ENCODE measurements at regions not wholly inside any gene's neighbourhood (a gene's known extent, or its start where the extent isn't known, plus 50 kb on each side); places are given as distances from the start of the nearest gene placed in this dataset.
"Not testable (repeated sequence)": the region's sequence is repeated elsewhere in the genome, so short reads cannot be mapped to it uniquely, and the experiment has no call there.

- Histone ChIP-seq H3K4me3 (no peak overlapping the region), H3K27ac (no peak overlapping the region), H3K79me2 (ENCODE audit: insufficient read depth) (no peaks in the 10 kb centered on the region), H3K36me3 (ENCODE audit: low read depth) (no peaks in the 10 kb centered on the region), H3K9ac (no peak overlapping the region), H3K9me3 (ENCODE audit: low read depth) (no peaks in the 10 kb centered on the region), H4K20me1 (ENCODE audit: insufficient read depth) (no peaks in the 10 kb centered on the region), H3K9me2 (ENCODE audit: insufficient read depth) (no peaks in the 10 kb centered on the region), H3K4me1 (ENCODE audit: insufficient read depth) (no peaks in the 10 kb centered on the region), H3K27me3 (replicated peaks; ENCODE audit: insufficient read depth) (peaks cover 14% of the 10 kb centered on the region), H3K4me2 (ENCODE audit: unreplicated experiment) (no peak overlapping the region), H2AFZ (no peak overlapping the region), H3F3A (ENCODE audit: insufficient read depth) (no peaks in the 10 kb centered on the region)
- no peak for TF ChIP-seq EZH2phosphoT487 (IDR thresholded peaks at IDR 0.05; ENCODE audit: insufficient read depth, low read depth)
- TF ChIP-seq EZH2 (IDR thresholded peaks at IDR 0.05; ENCODE audit: insufficient read depth, poor library complexity, severe bottlenecking), result no peak
- WGBS, 2 experiments (ENCODE audit: low coverage in 1 of 2, low lambda C conversion rate in 2 of 2, missing lambda C conversion rate in 2 of 2), result 28 to 33% methylated on average over 6 of the region's 6 CpGs
- DNase-seq, result no peak
- in situ Hi-C loops (cut with MboI), result no loop called here
Measured at GRCh38 chr9:38486056-38486615, 61.9 kb upstream of the IGFBPL1 start.

GRCh38 chr9:38484076-38484665 lies 59.9 kb upstream of the IGFBPL1 start:
- H2AFZ ChIP-seq; H3K9me2 ChIP-seq (ENCODE audit: insufficient read depth); H4K20me1 ChIP-seq (ENCODE audit: insufficient read depth); H3K27ac ChIP-seq; H3K9me3 ChIP-seq (ENCODE audit: low read depth); H3K9ac ChIP-seq; H3K4me2 ChIP-seq (ENCODE audit: unreplicated experiment); H3K4me3 ChIP-seq; H3F3A ChIP-seq (ENCODE audit: insufficient read depth); H3K79me2 ChIP-seq (ENCODE audit: insufficient read depth); DNase-seq; H3K36me3 ChIP-seq (ENCODE audit: low read depth); H3K4me1 ChIP-seq (ENCODE audit: insufficient read depth); in situ Hi-C loops (cut with MboI): not testable (repeated sequence)
- 69 to 75% methylated on average over 2 of the region's 2 CpGs for WGBS, 2 experiments (ENCODE audit: low coverage in 1 of 2, low lambda C conversion rate in 2 of 2, missing lambda C conversion rate in 2 of 2)
- peaks cover 14% of the 10 kb centered on the region for H3K27me3 ChIP-seq (replicated peaks; ENCODE audit: insufficient read depth)

- TF ChIP-seq EZH2 (IDR thresholded peaks at IDR 0.05; ENCODE audit: insufficient read depth, poor library complexity, severe bottlenecking) (no peak), EZH2phosphoT487 (IDR thresholded peaks at IDR 0.05; ENCODE audit: insufficient read depth, low read depth) (no peak)
- no peak overlapping the region for H3K9ac ChIP-seq
- no peak overlapping the region for H3K4me2 ChIP-seq (ENCODE audit: unreplicated experiment)
- no peaks in the 10 kb centered on the region for H3K9me2 ChIP-seq (ENCODE audit: insufficient read depth)
- H3K36me3 ChIP-seq (ENCODE audit: low read depth), result no peaks in the 10 kb centered on the region
- no peak overlapping the region for H3K4me3 ChIP-seq
- H2AFZ ChIP-seq, result no peak overlapping the region
- no peaks in the 10 kb centered on the region for H3K4me1 ChIP-seq (ENCODE audit: insufficient read depth)
- peaks cover 14% of the 10 kb centered on the region for H3K27me3 ChIP-seq (replicated peaks; ENCODE audit: insufficient read depth)
- in situ Hi-C loops (cut with MboI), result no loop called here
- WGBS, 2 experiments (ENCODE audit: low coverage in 1 of 2, low lambda C conversion rate in 2 of 2, missing lambda C conversion rate in 2 of 2), result 26 to 30% methylated on average over 10 of the region's 10 CpGs
- H3F3A ChIP-seq (ENCODE audit: insufficient read depth), result no peaks in the 10 kb centered on the region
- H3K79me2 ChIP-seq (ENCODE audit: insufficient read depth), result no peaks in the 10 kb centered on the region
- no peaks in the 10 kb centered on the region for H3K9me3 ChIP-seq (ENCODE audit: low read depth)
- H4K20me1 ChIP-seq (ENCODE audit: insufficient read depth), result no peaks in the 10 kb centered on the region
- DNase-seq, result no peak
- no peak overlapping the region for H3K27ac ChIP-seq
Measured at GRCh38 chr9:38482918-38483592, 58.8 kb upstream of the IGFBPL1 start.

- WGBS, 2 experiments (ENCODE audit: low coverage in 1 of 2, low lambda C conversion rate in 2 of 2, missing lambda C conversion rate in 2 of 2), result 78 to 82% methylated on average over 22 of the region's 22 CpGs
Measured at GRCh38 chr9:38478211-38478610, 54.0 kb upstream of the IGFBPL1 start.

GRCh38 chr9:38474476-38474875 lies 50.2 kb upstream of the IGFBPL1 start:
- in situ Hi-C loops (cut with MboI), result not testable (repeated sequence)

More at GRCh38 chr9:38478211-38478610, 54.0 kb upstream of the IGFBPL1 start:
- no peak overlapping the region for H2AFZ ChIP-seq
- H3K9me3 ChIP-seq (ENCODE audit: low read depth), result no peaks in the 10 kb centered on the region
- no peak for DNase-seq
- H4K20me1 ChIP-seq (ENCODE audit: insufficient read depth), result no peaks in the 10 kb centered on the region
- no peak overlapping the region for H3K9ac ChIP-seq
- H3F3A ChIP-seq (ENCODE audit: insufficient read depth), result no peaks in the 10 kb centered on the region
- in situ Hi-C loops (cut with MboI), result no loop called here
- H3K27ac ChIP-seq, result no peak overlapping the region
- no peaks in the 10 kb centered on the region for H3K4me1 ChIP-seq (ENCODE audit: insufficient read depth)
- H3K9me2 ChIP-seq (ENCODE audit: insufficient read depth), result no peaks in the 10 kb centered on the region
- peaks cover 7% of the 10 kb centered on the region for H3K27me3 ChIP-seq (replicated peaks; ENCODE audit: insufficient read depth)
- no peak overlapping the region for H3K4me2 ChIP-seq (ENCODE audit: unreplicated experiment)
- H3K36me3 ChIP-seq (ENCODE audit: low read depth), result no peaks in the 10 kb centered on the region
- H3K4me3 ChIP-seq, result no peak overlapping the region
- TF ChIP-seq EZH2phosphoT487 (IDR thresholded peaks at IDR 0.05; ENCODE audit: insufficient read depth, low read depth) (no peak), EZH2 (IDR thresholded peaks at IDR 0.05; ENCODE audit: insufficient read depth, poor library complexity, severe bottlenecking) (no peak)
- H3K79me2 ChIP-seq (ENCODE audit: insufficient read depth), result no peaks in the 10 kb centered on the region

More at GRCh38 chr9:38474476-38474875, 50.2 kb upstream of the IGFBPL1 start:
- not testable (repeated sequence) for H3K27me3 ChIP-seq (replicated peaks; ENCODE audit: insufficient read depth); H3K9me2 ChIP-seq (ENCODE audit: insufficient read depth); H3K4me3 ChIP-seq; H3K4me1 ChIP-seq (ENCODE audit: insufficient read depth); H3K27ac ChIP-seq; H3K36me3 ChIP-seq (ENCODE audit: low read depth); H3K9me3 ChIP-seq (ENCODE audit: low read depth); H3K79me2 ChIP-seq (ENCODE audit: insufficient read depth); H3K4me2 ChIP-seq (ENCODE audit: unreplicated experiment); H3K9ac ChIP-seq; H3F3A ChIP-seq (ENCODE audit: insufficient read depth); DNase-seq; H2AFZ ChIP-seq; H4K20me1 ChIP-seq (ENCODE audit: insufficient read depth)
- 67 to 69% methylated on average over 4 of the region's 4 CpGs for WGBS, 2 experiments (ENCODE audit: low coverage in 1 of 2, low lambda C conversion rate in 2 of 2, missing lambda C conversion rate in 2 of 2)
